HG02798 (cell line): ENCODE measurements at regions not wholly inside any gene's neighbourhood (a gene's known extent, or its start where the extent isn't known, plus 50 kb on each side); places are given as distances from the start of the nearest gene placed in this dataset.

Experiments
- ATAC-seq: cut with Tn5 transposase; IDR thresholded peaks from one replicate; pipeline ENCODE4 v1.9.1; 2021; ENCODE audit warnings: mild to moderate bottlenecking; ENCODE audit not compliant: unreplicated experiment, poor library complexity

DNA sequence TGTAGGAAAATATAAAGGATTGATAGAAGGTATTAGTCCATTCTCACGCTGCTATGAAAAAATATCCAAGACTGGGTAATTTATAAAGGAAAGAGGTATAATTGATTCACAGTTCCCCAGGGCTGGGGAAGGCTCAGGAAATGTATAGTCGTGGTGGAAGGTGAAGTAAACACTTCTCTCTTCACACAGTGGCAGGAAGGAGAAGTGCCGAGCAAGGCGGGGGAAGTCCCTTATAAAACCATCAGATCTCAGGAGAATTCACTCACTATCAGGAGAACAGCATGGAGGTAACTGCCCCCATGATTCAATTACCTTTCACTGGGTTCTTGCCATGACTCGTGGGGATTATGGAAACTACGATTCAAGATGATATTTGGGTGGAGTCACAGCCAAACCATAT is 1806.0 kb downstream of the MRPL39 start:
- no peak for ATAC-seq

DNA sequence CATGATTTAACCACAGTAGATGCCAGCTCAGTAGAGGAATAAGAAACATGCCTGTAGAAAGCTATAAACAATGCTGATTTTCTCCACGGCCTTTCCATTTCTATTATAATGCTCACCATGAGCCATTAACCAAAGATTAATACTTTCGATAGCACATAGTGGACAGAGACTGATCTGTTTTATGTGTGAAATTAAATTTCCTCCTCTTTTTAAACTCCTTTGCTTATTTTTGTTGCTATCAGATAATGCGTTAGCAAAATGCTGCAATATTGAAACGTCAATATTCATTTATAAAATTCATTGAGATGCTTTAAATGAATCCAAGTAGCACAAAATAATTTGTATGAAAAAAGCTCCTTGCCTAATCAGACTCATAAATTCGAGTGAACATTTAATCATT is 1807.9 kb downstream of the MRPL39 start:
- no peak for ATAC-seq

DNA sequence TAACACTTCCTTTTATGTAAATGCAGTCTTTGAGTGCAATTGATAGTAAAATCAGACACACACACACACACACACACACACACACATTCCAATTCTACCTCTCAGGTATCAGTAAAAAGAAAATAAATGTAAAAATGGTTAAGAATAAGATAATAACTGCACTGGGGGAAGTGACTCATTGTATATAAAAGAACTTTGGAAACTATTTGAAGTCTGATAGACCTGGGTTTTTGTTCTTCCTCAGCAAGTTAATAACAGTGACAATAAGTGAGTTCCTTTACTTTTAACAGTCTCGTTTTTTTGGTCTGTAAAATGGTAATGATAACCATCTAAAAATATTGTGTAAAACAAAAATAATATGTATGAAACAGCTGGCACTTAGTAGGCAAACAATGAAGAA is 1815.0 kb downstream of the MRPL39 start:
- no peak for ATAC-seq

DNA sequence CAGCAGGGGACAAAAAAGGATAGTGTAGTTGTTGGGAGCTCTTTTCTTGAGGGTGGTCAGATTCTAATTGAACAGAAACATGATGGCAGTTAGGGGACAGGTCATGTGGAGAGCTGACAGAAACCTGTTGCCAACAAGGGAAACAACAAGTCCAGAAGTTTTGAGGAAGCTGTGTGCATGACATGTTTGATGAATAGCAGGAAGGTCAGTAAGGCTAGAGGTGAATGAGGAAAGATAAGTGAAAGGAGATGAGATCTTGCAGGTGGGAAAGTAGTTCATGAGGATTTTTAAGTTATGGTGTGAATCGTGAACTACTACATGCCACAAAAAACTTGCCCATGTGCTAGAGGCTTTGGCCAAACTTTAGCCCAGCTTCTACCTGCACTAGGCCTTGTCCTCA is 1817.4 kb downstream of the MRPL39 start:
- ATAC-seq, result no peak

DNA sequence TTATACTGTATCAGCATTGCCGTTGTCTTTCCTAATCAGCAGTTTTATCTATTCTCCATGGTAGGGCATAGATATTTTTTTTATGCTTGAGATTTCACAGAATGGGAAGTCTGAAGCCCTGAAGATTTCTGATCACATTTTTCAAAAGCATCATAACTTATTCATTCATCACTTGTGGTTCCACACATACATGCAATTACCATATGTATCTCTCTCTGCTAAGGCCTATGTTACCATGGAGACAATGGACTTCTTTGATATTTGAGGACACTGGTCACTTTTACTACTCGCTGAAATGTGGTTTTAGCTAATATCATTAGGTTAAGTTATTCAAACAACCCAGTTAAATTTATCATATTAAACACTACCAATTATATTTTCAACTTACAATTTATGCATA is 1827.0 kb downstream of the MRPL39 start:
- ATAC-seq, result no peak

DNA sequence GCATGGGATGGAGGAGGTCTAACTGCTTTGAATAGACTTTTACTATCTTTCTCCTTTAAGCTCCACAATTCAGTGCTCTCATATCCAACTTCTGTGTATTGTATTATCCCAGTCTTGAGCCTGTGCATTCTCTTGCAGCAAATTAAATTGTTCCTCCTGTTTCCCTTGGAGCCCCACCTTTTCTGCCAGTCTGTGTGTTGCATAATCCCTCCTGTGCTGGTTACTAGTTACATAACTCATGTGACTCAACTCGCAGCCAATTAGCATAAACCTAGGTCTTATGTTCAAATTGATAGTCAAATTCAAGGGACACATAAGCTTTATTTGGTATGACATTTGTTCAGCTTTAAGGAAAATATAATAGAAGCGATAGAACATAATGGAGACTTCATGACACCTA is 1863.5 kb downstream of the MRPL39 start:
- no peak for ATAC-seq

DNA sequence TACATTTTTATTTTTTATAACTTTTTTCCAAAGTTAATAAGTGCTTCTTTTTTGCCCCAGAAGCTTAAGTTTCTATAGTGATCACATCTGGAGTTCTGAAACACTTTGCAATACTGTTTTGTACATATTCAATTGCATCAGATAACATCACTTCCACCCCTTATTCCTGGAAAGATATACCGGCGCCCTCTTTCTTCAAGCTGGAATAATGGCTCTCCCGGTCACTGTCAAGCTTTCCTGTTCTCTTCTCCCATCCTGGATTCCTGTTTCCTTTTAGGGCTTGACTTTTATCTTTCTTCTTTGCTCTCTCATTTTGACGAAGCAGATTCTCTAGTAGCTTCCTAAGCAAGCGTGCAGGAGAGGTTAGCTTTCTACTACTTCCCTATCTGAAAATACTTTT is 1866.8 kb downstream of the MRPL39 start:
- no peak for ATAC-seq

DNA sequence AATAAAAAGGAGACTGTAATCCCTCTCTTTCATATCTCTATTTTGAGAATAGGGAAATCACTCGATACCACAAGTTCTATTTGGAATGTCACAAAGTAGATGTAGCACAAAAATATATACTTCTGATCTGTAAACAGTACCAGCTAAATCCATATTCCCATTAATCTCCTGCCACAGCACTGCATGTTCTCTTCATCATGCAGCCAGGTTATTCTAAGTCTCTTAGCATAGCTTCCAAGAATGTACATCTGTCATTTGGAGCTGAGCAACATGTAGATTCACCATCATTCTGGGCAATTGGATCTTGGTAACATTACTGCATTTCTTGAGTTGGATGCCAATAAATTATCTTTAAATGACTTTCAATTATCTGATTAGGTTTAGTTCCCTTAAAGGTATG is 1874.5 kb downstream of the MRPL39 start:
- ATAC-seq, result no peak

DNA sequence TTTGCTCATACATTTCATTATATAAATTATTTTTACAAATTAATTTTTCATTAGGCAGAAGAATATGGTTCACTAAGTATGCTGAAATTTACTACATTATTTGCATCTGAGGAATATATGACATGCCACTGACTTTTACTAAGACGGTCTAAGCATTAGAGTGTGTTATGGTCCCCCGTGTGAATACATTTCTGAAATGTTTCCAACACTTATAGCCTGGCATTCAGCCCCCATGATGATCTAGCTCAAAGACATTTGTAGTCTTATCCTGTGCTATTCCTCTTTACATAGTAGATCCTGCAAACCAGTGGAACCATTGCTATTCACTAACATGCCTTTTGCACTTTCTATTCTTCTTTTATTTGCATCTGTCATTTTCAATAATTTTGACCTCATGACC is 1878.0 kb downstream of the MRPL39 start:
- no peak for ATAC-seq

DNA sequence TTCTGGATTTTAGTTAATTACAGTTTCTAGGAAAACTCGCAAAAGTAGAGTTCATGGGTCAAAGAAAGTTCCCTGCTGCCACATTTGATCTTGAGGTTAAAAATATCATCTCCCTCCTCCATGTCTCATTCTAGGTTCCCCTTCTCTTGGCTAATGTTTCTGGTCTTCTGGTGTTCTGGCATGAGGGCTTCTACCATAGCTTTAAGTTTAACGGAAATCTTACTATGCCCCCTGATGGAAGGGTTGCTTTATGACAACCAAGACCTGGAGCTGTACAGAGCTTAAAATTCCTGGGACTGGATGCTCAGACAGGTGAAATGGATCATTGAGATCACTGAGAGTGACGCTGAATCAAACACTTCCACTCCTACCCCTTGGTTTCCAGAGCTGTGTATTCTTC is 1881.7 kb downstream of the MRPL39 start:
- no peak for ATAC-seq

DNA sequence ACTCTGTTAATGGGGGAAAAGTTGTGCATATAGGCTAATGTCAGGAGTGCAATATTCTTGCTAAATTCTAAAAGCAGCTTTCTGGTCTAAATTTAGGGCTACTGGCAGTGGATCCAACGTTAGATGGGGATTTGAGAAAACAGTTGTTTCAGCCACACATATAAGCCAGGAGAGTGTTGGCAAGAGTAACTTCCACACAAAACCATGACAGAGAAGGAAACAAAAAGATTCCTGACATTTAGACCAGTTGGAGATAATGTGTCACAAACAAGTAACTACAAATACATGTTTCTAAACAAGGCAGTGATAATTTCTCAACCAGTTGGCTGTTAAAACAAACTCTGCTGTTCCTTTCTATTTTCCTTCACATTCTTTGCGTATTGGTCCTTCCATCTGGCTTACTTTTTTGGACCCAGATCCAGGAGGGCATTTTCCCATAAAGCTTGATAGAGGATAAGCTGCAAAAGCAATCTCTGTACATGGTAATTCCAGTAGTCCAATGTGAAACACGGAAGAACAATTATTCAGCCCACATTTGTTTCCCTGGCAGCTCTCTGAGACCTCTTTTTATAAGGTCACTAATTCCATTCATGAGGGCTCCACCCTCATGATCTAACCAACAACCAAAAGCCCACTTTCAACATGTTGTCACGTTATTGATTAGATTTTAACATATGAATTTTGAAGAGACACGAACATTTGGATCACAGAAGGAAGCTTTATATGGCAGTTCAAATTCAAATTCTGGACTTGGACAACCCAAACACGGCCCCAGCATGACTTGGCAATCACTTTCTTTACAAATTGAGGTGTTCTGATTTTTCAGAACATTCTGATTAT is 1888.6 kb downstream of the MRPL39 start:
- no peak for ATAC-seq

DNA sequence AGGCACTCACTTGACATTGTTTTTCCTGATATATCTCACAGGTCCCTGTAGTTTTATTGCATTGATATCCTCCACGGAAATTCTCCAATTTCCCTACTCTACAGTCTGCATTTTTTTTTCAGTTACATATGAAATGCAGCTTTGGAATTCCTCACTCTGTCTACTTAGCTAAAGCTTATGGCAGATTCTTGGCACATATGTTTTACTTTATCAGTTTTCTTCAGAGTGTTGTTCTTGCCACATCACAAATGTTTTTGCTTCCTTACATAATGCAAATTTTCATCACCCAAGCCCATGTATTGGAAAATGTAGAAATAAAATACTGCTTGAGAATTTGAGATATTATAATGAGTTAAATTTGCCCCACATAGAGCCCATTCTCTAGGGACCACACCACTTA is 1895.1 kb downstream of the MRPL39 start:
- no peak for ATAC-seq

DNA sequence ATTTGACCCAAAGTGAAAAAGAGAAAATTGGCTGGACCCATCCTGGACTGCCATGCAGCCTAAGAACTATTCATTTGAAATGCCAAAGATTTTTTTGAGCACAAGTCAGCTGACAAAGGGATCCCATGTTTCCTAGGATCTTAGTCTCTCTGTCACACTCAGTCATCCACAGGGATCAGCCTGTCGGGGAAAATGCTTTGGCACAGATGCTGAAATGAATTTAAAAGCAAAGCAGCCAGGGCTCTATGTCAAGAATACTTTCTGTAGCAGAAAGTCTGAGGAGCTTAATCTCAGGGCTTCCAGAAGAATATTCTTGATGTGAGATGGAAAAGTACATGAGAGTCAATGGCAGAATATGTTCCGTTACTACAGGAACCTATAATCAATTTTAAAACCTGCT is 1900.8 kb downstream of the MRPL39 start:
- no peak for ATAC-seq

DNA sequence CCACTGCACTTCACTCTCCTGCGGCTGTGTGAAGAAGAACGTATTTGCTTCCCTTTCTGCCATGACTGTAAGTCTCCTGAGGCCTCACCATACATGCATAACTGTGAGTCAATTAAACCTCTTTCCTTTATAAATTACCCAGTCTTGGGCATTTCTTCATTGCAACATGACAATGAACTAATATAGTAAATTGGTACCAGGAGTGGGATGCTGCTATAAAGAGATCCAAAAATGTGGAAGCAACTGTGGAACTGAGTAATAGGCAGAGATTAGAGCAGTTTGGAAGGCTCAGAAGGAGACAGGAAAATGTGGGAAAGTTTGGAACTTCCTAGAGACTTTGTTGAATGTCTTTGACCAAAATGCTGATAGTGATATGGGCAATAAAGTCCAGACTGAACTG is 1907.9 kb downstream of the MRPL39 start:
- ATAC-seq, result no peak

DNA sequence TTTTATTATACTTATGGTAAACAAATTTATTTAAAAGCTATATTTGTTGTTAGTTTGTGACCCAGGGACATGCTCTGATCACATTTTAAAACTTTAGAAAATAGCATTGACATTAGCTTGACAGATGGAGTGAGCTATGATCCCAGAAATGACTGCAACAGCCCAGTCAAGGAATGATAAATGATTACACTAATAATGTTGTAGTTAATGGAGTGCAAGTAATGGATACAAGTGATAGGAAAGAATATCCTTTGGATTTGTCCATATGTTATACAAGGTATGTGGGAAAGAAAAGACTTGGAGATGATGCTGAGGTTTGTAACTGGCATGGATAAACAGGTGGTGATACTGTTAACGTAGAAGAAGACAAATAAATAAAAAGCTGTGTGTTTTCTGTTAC is 1908.7 kb downstream of the MRPL39 start:
- no peak for ATAC-seq

DNA sequence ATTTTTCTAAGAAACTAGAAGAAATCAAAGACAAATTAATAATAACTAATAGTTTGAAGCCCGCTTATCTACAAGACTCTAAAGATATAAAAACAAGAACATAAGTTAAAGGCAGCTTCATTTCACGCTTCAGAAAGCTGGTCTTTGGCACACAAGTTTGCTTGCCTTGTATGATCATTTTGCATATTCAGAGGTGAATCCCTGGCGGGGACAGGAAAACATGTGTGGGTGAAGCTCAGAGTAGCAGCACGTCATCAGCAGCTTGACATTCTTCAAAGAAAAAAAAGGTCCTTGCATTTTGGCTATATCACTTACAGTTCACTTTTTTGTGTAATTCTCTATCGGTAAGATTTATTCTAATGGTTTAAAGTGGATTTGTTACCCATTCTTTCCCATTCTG is 1911.8 kb downstream of the MRPL39 start:
- ATAC-seq, result no peak

DNA sequence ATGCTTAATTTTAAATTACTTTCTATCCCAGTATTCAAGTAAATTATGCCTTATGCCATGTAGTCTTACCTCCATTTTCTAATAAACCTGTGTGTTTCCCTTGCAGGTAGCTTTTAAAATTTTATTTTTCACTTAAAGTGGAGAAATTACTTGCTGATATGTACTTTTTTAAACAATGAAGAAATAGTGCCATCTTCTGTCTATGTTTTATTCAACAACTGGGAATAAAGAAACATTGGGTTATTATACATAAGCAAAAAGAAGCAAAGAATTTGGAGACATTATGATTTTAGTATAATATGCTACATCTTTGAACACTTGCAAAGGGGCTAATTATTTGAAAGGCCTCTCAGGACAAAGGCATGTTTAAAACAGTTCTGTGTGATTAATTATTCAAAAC is 1912.9 kb downstream of the MRPL39 start:
- ATAC-seq, result no peak

DNA sequence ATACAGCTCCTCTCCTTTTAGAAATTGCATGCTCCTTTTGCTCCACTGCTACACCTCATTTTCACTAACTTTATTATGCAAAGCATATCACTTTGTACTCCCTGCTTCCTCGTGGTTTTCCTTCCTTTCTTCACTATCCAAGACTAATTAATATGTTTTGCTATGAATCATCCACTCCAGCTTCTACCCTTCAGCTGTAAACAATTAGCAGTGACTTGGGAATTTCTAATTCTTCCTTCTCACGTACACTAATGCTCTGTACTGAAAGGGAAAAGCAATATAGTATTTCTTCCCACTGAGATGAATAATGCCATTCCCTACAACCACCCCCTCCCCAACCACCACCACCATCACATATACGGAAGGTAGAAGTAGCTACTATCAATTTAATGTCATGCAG is 1917.0 kb downstream of the MRPL39 start:
- no peak for ATAC-seq

DNA sequence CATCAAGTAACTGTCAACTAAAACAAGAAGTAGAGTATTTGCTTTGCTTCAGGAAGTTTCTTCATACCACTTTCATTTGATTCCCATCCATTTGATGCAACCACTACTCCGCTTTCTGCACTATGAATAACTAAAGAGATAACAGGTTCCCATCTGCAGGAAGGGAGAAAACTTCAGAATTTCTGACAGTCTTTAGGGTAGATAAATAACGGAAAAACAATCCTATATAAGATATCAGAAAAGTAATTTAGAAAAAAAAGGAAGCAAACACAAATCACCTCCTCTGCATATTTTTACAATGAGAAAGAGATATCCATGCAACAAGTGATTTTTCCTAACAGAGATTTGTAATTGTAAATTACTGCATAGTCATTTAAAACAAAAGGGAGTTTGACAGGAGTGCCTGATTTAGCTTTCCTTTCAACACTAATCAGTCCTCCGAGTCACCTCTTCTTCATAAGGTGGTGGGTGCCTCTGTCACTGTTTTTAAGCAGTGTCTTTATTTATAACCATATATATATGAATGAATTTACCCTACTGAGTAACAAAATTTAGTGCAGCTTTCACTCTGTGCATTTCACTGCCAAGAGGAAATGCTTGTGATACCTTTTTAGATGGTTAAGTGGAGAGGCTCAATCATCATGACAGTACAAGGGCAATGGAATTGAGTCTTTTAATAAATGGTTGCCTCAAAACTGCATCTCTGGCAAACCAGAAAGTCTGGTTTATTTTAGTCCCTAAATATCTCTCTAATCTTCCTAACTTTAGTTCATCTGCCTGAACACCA is 1920.4 kb downstream of the MRPL39 start:
- no peak for ATAC-seq

DNA sequence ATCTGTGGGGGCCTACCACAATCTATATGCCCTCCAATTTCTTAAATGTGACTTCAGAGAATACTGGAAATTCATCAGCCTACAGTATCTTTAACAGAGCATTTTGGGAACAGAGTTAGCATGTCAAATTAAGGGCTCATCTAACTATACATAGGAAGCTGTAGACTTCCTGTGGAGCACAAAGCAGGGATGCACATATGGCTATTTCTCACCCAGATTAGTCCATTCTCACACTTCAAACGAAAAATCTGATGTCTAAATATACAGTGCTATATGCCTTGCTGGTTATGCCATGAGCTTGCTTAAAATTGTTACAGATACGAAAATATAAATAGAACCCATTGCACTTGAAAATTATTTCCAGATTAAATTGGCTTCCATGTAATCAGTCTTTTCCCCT is 1922.8 kb downstream of the MRPL39 start:
- ATAC-seq, result no peak

DNA sequence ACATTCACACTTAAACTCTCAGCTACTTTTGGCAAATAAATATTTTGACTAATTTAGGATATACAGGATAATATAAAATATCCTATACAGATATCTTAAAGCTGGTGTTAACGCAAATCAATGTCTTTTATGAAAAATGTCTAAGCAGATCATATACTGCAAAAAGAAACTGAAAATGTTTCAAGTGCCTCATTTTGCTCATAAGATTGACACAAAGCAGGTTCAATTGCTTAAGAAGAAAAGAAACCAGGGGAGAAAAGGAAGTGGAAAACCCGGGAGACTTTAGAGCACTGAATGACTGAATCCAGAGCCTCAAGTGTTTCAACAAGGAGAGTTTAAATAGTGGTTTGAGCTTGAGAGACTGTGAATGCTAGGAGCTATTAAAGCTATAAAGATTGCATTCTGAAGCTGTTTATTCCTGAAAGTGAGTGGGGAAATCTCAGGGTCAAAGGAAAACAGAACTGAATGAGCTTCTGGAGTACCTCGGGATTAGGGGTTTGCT is 1943.0 kb downstream of the MRPL39 start:
- no peak for ATAC-seq

DNA sequence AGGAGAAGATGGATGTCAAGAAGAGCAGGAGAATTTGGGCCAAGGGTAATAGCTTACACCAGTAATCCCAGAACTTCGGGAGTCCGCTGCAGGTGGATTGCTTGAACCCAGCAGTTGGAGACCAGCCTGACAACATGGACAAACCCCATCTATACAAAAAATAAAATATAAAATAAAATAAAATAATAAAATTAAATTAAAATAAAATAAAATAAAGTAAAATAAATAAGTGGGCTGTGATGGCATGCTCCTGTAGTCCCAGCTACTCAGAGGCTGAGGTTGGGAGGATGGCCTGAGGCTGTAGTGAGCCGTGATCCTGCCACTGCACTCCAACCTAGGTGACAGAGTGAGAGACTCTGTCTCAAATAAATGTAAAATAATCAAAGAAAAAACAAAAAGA is 1946.7 kb downstream of the MRPL39 start:
- ATAC-seq, result no peak
